Suprapubic skin (tissue), 4 donors: ENCODE measurements at regions not wholly inside any gene's neighbourhood (a gene's known extent, or its start where the extent isn't known, plus 50 kb on each side); places are given as distances from the start of the nearest gene placed in this dataset.

ENCODE experiments used
- DNase-seq, 2 donors: peaks; one replicate each; pipeline ENCODE4 v3.0.0-alpha.2; 2019; ENCODE audit warnings: low spot score in 2 of 2
- H3K27ac ChIP-seq: fragments of 200-600 bp; sonication (generic); one replicate; pipeline ENCODE4 v1.5.1; 2019
- H3K27me3 ChIP-seq: fragments of 200-600 bp; sonication (generic); one replicate; pipeline ENCODE4 v1.5.1; 2019
- H3K36me3 ChIP-seq: fragments of 200-600 bp; sonication (generic); one replicate; pipeline ENCODE4 v1.5.1; 2019
- H3K4me1 ChIP-seq: fragments of 200-600 bp; sonication (generic); one replicate; pipeline ENCODE4 v1.5.1; 2019
- H3K4me3 ChIP-seq: fragments of 200-600 bp; sonication (generic); one replicate; pipeline ENCODE4 v1.5.1; 2019; ENCODE audit warnings: mild to moderate bottlenecking
- H3K9me3 ChIP-seq: fragments of 200-600 bp; sonication (generic); one replicate; pipeline ENCODE4 v1.5.1; 2019
- EP300 ChIP-seq: sonication (generic); formaldehyde crosslinking; IDR thresholded peaks from one replicate; pipeline ENCODE4 v1.6.1; 2017; ENCODE audit warnings: antibody characterized with exemption
- POLR2A ChIP-seq, 2 donors: fragments of 450-650 bp; IDR thresholded peaks; one replicate each; pipeline ENCODE4 v1.6.1; 2017; ENCODE audit warnings: antibody characterized with exemption in 2 of 2, mild to moderate bottlenecking in 2 of 2, moderate library complexity in 2 of 2
- POLR2AphosphoS5 ChIP-seq, 3 donors: sonication (generic); formaldehyde crosslinking; IDR thresholded peaks; one replicate each; pipeline ENCODE4 v1.6.1; 2017; ENCODE audit warnings: antibody characterized with exemption in 3 of 3
- WGBS: methylation state at CpG from one replicate; pipeline ENCODE4 v1.1.5; 2018; 5-methylcytosine and 5-hydroxymethylcytosine counted together
- TF ChIP-seq, protein P1 (sequence below), 2 donors: fragments of 200-600 bp in 1 of 2; fragments of 450-650 bp in 1 of 2; sonication (generic) in 1 of 2; IDR thresholded peaks; one replicate each; pipeline ENCODE4 v1.5.1; 2016 to 2019; ENCODE audit warnings: antibody characterized with exemption in 2 of 2, mild to moderate bottlenecking in 1 of 2, moderate library complexity in 1 of 2

DNA sequence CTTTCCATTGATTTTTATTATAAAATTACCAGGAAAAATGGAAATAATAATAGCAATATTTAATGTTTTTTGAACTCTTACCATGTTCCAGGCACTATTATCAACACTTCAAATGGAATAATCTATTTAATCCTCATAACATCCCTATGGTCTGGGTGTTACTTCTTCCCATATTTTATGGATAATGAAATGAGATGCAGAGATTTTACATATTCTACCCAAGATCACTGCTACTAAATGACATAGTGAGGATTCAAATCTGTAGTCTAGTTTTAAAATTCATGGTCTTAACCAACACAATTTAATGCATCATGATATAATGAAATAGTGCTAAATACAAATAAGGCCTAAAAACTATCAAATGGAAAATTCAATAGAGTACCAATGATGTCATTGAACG lies 70.4 kb upstream of the COL3A1 start:
- no peak overlapping the region for H3K4me3 ChIP-seq
- H3K27me3 ChIP-seq, result no peaks in the 10 kb centered on the region
- no peaks in the 10 kb centered on the region for H3K4me1 ChIP-seq
- TF ChIP-seq, protein P1, sequence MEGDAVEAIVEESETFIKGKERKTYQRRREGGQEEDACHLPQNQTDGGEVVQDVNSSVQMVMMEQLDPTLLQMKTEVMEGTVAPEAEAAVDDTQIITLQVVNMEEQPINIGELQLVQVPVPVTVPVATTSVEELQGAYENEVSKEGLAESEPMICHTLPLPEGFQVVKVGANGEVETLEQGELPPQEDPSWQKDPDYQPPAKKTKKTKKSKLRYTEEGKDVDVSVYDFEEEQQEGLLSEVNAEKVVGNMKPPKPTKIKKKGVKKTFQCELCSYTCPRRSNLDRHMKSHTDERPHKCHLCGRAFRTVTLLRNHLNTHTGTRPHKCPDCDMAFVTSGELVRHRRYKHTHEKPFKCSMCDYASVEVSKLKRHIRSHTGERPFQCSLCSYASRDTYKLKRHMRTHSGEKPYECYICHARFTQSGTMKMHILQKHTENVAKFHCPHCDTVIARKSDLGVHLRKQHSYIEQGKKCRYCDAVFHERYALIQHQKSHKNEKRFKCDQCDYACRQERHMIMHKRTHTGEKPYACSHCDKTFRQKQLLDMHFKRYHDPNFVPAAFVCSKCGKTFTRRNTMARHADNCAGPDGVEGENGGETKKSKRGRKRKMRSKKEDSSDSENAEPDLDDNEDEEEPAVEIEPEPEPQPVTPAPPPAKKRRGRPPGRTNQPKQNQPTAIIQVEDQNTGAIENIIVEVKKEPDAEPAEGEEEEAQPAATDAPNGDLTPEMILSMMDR (IDR thresholded peaks at IDR 0.05), result no peak
- TF ChIP-seq POLR2A (IDR thresholded peaks at IDR 0.05) (no peak), EP300 (no peak), POLR2AphosphoS5 (IDR thresholded peaks at IDR 0.05) (no peak)
- H3K36me3 ChIP-seq, result no peaks in the 10 kb centered on the region
- no peak for DNase-seq
- no peak overlapping the region for H3K27ac ChIP-seq
- WGBS, result 90% methylated on average over 1 of the region's 1 CpG
- H3K9me3 ChIP-seq, result no peaks in the 10 kb centered on the region

DNA sequence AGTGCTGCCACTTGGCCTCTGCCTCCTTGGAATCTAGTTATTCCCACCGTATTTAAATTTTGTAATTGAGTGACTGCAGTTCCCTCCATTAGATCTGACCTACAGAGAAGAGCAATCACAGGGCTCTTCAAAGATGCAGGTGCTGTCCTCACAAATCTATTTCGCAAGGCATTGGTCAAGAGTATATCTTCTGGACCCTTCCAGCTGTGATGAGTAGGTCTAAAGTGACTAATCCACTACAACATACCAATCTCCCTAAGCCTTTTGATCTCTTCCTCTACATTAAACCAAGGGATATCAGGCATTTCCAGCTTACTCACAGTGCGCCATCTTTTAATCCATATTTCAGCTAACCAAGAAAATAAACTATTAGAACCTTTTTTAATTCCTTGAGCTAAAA lies 65.1 kb upstream of the COL3A1 start:
- Histone ChIP-seq H3K27me3 (no peaks in the 10 kb centered on the region), H3K36me3 (no peaks in the 10 kb centered on the region), H3K4me1 (no peaks in the 10 kb centered on the region), H3K9me3 (no peaks in the 10 kb centered on the region), H3K27ac (no peak overlapping the region), H3K4me3 (no peak overlapping the region)
- 95% methylated on average over 3 of the region's 3 CpGs for WGBS
- TF ChIP-seq EP300 (no peak), POLR2AphosphoS5 (IDR thresholded peaks at IDR 0.05) (no peak), POLR2A (IDR thresholded peaks at IDR 0.05) (no peak)
- TF ChIP-seq, protein P1 (IDR thresholded peaks at IDR 0.05), result no peak
- no peak for DNase-seq

DNA sequence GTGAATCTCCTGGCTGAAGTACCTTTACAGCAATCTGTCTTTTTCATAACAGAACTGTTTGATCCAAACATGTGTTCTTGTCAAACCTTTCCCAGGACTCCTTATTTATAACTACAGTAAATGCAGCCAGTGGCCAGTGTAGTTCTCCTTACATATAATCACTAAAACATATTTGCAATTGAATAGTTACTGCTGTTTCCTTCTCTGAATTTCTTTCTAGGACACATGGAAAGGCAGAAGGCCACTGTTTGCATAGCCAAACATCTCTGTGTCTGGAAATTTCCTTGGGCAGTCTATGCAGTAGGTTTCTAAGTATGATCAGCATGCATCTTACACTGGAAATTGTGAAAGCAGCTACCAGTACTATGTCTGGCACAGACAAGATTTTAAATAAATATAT lies 57.4 kb upstream of the COL3A1 start:
- Histone ChIP-seq H3K27me3 (no peaks in the 10 kb centered on the region), H3K27ac (no peak overlapping the region), H3K4me3 (no peak overlapping the region), H3K9me3 (no peaks in the 10 kb centered on the region), H3K36me3 (no peaks in the 10 kb centered on the region), H3K4me1 (no peaks in the 10 kb centered on the region)
- DNase-seq, result no peak
- TF ChIP-seq EP300 (no peak), POLR2AphosphoS5 (IDR thresholded peaks at IDR 0.05) (no peak), POLR2A (IDR thresholded peaks at IDR 0.05) (no peak)
- TF ChIP-seq, protein P1 (IDR thresholded peaks at IDR 0.05), result no peak

DNA sequence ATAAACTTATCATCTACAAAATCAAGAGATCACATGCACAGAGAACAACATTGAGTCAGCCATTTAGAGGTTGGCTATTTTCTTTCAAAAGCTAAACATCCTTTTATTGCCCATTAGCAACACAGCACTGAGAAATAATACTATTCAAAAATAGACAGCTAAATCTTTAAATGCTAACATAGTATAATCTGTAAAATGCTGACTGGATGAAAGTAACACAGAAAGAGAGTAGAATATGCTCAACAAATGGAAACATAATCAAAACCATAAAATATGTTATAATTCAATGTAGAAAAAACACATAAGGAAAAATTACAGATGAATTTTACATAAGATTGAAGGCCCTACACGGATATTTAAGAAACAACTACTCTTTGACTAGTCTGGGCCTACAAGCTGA lies 56.5 kb upstream of the COL3A1 start:
- no peak overlapping the region for H3K27ac ChIP-seq
- H3K4me1 ChIP-seq, result no peaks in the 10 kb centered on the region
- H3K9me3 ChIP-seq, result no peaks in the 10 kb centered on the region
- WGBS, result 88% methylated on average over 1 of the region's 1 CpG
- H3K4me3 ChIP-seq, result no peak overlapping the region
- H3K27me3 ChIP-seq, result no peaks in the 10 kb centered on the region
- TF ChIP-seq POLR2A (IDR thresholded peaks at IDR 0.05), result no peak
- TF ChIP-seq POLR2AphosphoS5 (IDR thresholded peaks at IDR 0.05), result no peak
- no peak for TF ChIP-seq EP300
- TF ChIP-seq, protein P1 (IDR thresholded peaks at IDR 0.05), result no peak
- no peak for DNase-seq
- no peaks in the 10 kb centered on the region for H3K36me3 ChIP-seq

DNA sequence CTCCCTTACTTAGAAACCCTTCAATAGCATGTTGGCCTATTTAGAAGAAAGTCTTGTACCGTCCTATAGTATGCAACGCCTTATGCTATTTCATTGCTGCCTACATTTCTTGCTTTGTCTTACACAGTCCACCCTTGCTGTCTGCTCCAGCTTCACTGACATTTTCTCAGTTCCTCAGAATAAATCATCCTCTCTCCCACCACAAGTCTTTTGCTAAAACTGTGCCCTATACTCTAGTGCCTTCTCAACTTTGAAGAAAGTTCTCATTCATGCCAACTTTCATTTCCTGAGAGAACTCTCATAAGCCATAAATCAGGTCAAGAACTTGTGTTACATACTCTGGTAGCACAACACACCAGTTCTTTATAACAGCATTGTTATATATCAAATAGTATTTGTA lies 54.3 kb upstream of the COL3A1 start:
- no peak for TF ChIP-seq POLR2A (IDR thresholded peaks at IDR 0.05)
- TF ChIP-seq EP300, result no peak
- no peak for TF ChIP-seq POLR2AphosphoS5 (IDR thresholded peaks at IDR 0.05)
- TF ChIP-seq, protein P1 (IDR thresholded peaks at IDR 0.05), result no peak
- 82% methylated on average over 2 of the region's 2 CpGs for WGBS
- H3K27me3 ChIP-seq, result no peaks in the 10 kb centered on the region

More for the DNA sequence above, 54.3 kb upstream of the COL3A1 start:
- H3K4me3 ChIP-seq, result no peak overlapping the region
- DNase-seq, result no peak
- H3K4me1 ChIP-seq, result no peaks in the 10 kb centered on the region
- no peaks in the 10 kb centered on the region for H3K9me3 ChIP-seq
- H3K36me3 ChIP-seq, result no peaks in the 10 kb centered on the region
- no peak overlapping the region for H3K27ac ChIP-seq
